GM23338 (cell line): ENCODE measurements at regions not wholly inside any gene's neighbourhood (a gene's known extent, or its start where the extent isn't known, plus 50 kb on each side); places are given as distances from the start of the nearest gene placed in this dataset.

Source experiments
- ATAC-seq: fragments of 200-7000 bp; cut with Tn5 transposase; 3 replicates; pipeline ENCODE4 v1.9.1; 2020
- DNase-seq: peaks from one replicate; pipeline ENCODE4 v3.0.0-alpha.2; 2015; ENCODE audit warnings: low spot score
- H2AFZ ChIP-seq: fragments of 200-600 bp; sonication (generic); 2 replicates; pipeline ENCODE4 v1.8.0; 2016; ENCODE audit warnings: antibody characterized with exemption, mild to moderate bottlenecking, moderate library complexity
- H3F3A ChIP-seq: fragments of 200-600 bp; sonication (generic); replicated peaks from 2 replicates; pipeline ENCODE4 v1.8.0; 2017; ENCODE audit warnings: antibody characterized with exemption, mixed run types, low read depth
- H3K27ac ChIP-seq: fragments of 200-600 bp; sonication (generic); 2 replicates; pipeline ENCODE4 v1.6.1; 2016; ENCODE audit warnings: low read depth
- H3K27me3 ChIP-seq: fragments of 200-600 bp; sonication (generic); 2 replicates; pipeline ENCODE4 v1.8.0; 2016; ENCODE audit warnings: mild to moderate bottlenecking, mixed run types, moderate library complexity; ENCODE audit not compliant: insufficient read depth
- H3K36me3 ChIP-seq: fragments of 200-600 bp; sonication (generic); 2 replicates; pipeline ENCODE4 v1.8.0; 2016; ENCODE audit warnings: mild to moderate bottlenecking; ENCODE audit not compliant: insufficient read depth
- H3K4me1 ChIP-seq: fragments of 200-600 bp; sonication (generic); 2 replicates; pipeline ENCODE4 v1.8.0; 2016; ENCODE audit warnings: mild to moderate bottlenecking, moderate library complexity; ENCODE audit not compliant: insufficient read depth
- H3K4me2 ChIP-seq: fragments of 200-600 bp; sonication (generic); 2 replicates; pipeline ENCODE4 v1.7.1; 2017; ENCODE audit warnings: mixed run types
- H3K4me3 ChIP-seq: fragments of 200-600 bp; sonication (generic); 2 replicates; pipeline ENCODE4 v1.6.1; 2016; ENCODE audit warnings: mixed run types
- H3K79me2 ChIP-seq: fragments of 200-600 bp; sonication (generic); replicated peaks from 2 replicates; pipeline ENCODE4 v1.8.0; 2017; ENCODE audit warnings: mild to moderate bottlenecking; ENCODE audit not compliant: insufficient read depth
- H3K9me2 ChIP-seq: fragments of 200-600 bp; sonication (generic); 2 replicates; pipeline ENCODE4 v1.8.0; 2017; ENCODE audit not compliant: insufficient read depth
- H4K20me1 ChIP-seq: fragments of 200-600 bp; sonication (generic); replicated peaks from 2 replicates; pipeline ENCODE4 v1.8.0; 2017; ENCODE audit warnings: mild to moderate bottlenecking; ENCODE audit not compliant: insufficient read depth
- H3K27ac Mint-ChIP-seq: 2 replicates; pipeline ENCODE4 v1.8.0; 2020; ENCODE audit warnings: inconsistent platforms, mild to moderate bottlenecking, moderate library complexity, mixed read lengths
- H3K27me3 Mint-ChIP-seq: 3 replicates; pipeline ENCODE4 v1.8.0; 2022; ENCODE audit warnings: low read depth, mild to moderate bottlenecking, moderate library complexity, mixed read lengths, inconsistent platforms; ENCODE audit not compliant: insufficient read depth, poor library complexity
- H3K36me3 Mint-ChIP-seq: 3 replicates; pipeline ENCODE4 v1.8.0; 2021; ENCODE audit warnings: low read depth, mild to moderate bottlenecking, inconsistent platforms, moderate library complexity, mixed read lengths
- H3K4me1 Mint-ChIP-seq: 3 replicates; pipeline ENCODE4 v1.8.0; 2020; ENCODE audit warnings: mild to moderate bottlenecking, inconsistent platforms, mixed read lengths
- H3K4me3 Mint-ChIP-seq: 3 replicates; pipeline ENCODE4 v1.8.0; 2021; ENCODE audit warnings: moderate library complexity, mild to moderate bottlenecking, inconsistent platforms, mixed read lengths
- H3K9me3 Mint-ChIP-seq: 3 replicates; pipeline ENCODE4 v1.8.0; 2020; ENCODE audit warnings: moderate library complexity, mild to moderate bottlenecking, inconsistent platforms, mixed read lengths
- CREB1 ChIP-seq: fragments of 250-450 bp; sonication (Bioruptor Pico); IDR thresholded peaks from 2 replicates; pipeline ENCODE4 v1.5.0; 2020; ENCODE audit warnings: low read depth, mild to moderate bottlenecking, moderate library complexity
- ETS1 ChIP-seq: IDR thresholded peaks from 2 replicates; pipeline ENCODE4 v1.6.1; 2016; ENCODE audit warnings: antibody characterized with exemption
- EZH2 ChIP-seq: fragments of 200-600 bp; sonication (generic); IDR thresholded peaks from one replicate; pipeline ENCODE4 v1.8.0; 2017; ENCODE audit warnings: antibody characterized with exemption, mild to moderate bottlenecking, low read depth; ENCODE audit not compliant: unreplicated experiment
- EZH2phosphoT487 ChIP-seq: fragments of 200-600 bp; sonication (generic); IDR thresholded peaks from one replicate; pipeline ENCODE4 v1.8.1; 2018; ENCODE audit warnings: antibody characterized with exemption; ENCODE audit not compliant: unreplicated experiment
- JUNB ChIP-seq: IDR thresholded peaks from one replicate; pipeline ENCODE4 v1.6.1; 2016; ENCODE audit warnings: antibody characterized with exemption; ENCODE audit not compliant: unreplicated experiment
- NANOG ChIP-seq: IDR thresholded peaks from 2 replicates; pipeline ENCODE4 v1.6.1; 2016; ENCODE audit warnings: antibody characterized with exemption, borderline replicate concordance
- POLR2AphosphoS5 ChIP-seq: IDR thresholded peaks from 2 replicates; pipeline ENCODE4 v1.6.1; 2016; ENCODE audit warnings: antibody characterized with exemption, low read depth
- REST ChIP-seq: IDR thresholded peaks from one replicate; pipeline ENCODE4 v1.6.1; 2018; ENCODE audit warnings: antibody characterized with exemption; ENCODE audit not compliant: unreplicated experiment
- STAT1 ChIP-seq: IDR thresholded peaks from one replicate; pipeline ENCODE4 v1.6.1; 2016; ENCODE audit warnings: antibody characterized with exemption; ENCODE audit not compliant: unreplicated experiment
- ZNF114 ChIP-seq: fragments of 250-450 bp; sonication (Bioruptor Pico); IDR thresholded peaks from 2 replicates; pipeline ENCODE4 v1.5.0; 2020; ENCODE audit warnings: mild to moderate bottlenecking, moderate library complexity
- ZNF331 ChIP-seq: fragments of 250-450 bp; sonication (Bioruptor Pico); IDR thresholded peaks from 2 replicates; pipeline ENCODE4 v1.5.0; 2020; ENCODE audit warnings: low read depth, mild to moderate bottlenecking, moderate library complexity
- TF ChIP-seq, protein P1 (sequence below): fragments of 250-450 bp; sonication (Bioruptor Pico); IDR thresholded peaks from 2 replicates; pipeline ENCODE4 v1.5.0; 2020; ENCODE audit warnings: mild to moderate bottlenecking, moderate library complexity
- TF ChIP-seq, protein P2 (sequence below), 2 experiments: fragments of 200-600 bp in 1 of 2; sonication (generic) in 1 of 2; conservative IDR thresholded peaks; 2 replicates each; pipeline versions ENCODE4 v1.5.1 to v1.6.1; 2016 to 2017; ENCODE audit warnings: antibody characterized with exemption in 2 of 2, low read depth in 2 of 2, mild to moderate bottlenecking in 2 of 2, moderate library complexity in 1 of 2

- no peak for ATAC-seq
Observed at GRCh38 chr4:71261001-71261400, 77.8 kb upstream of the SLC4A4 start.

More at GRCh38 chr4:71261001-71261400, 77.8 kb upstream of the SLC4A4 start:
- no peak overlapping the region for H3K27ac Mint-ChIP-seq
- Histone ChIP-seq H3K4me1 (peaks cover 20% of the 10 kb centered on the region; the same call in 1 of the 2 replicates), H3K9me2 (no peaks in the 10 kb centered on the region), H2AFZ (peak overlapping the region; percentile 63), H3K4me3 (no peak overlapping the region), H3K36me3 (no peaks in the 10 kb centered on the region), H4K20me1 (no peaks in the 10 kb centered on the region), H3K27me3 (no peaks in the 10 kb centered on the region), H3K4me2 (no peak overlapping the region), H3K79me2 (no peaks in the 10 kb centered on the region), H3F3A (no peaks in the 10 kb centered on the region), H3K27ac (0 out of 2 replicates have a peak overlapping the region, but pooled peaks have one; percentile 20)
- TF ChIP-seq REST, result no peak
- no peak for TF ChIP-seq JUNB
- no peak for TF ChIP-seq POLR2AphosphoS5
- no peak for TF ChIP-seq EZH2phosphoT487
- TF ChIP-seq, protein P1, sequence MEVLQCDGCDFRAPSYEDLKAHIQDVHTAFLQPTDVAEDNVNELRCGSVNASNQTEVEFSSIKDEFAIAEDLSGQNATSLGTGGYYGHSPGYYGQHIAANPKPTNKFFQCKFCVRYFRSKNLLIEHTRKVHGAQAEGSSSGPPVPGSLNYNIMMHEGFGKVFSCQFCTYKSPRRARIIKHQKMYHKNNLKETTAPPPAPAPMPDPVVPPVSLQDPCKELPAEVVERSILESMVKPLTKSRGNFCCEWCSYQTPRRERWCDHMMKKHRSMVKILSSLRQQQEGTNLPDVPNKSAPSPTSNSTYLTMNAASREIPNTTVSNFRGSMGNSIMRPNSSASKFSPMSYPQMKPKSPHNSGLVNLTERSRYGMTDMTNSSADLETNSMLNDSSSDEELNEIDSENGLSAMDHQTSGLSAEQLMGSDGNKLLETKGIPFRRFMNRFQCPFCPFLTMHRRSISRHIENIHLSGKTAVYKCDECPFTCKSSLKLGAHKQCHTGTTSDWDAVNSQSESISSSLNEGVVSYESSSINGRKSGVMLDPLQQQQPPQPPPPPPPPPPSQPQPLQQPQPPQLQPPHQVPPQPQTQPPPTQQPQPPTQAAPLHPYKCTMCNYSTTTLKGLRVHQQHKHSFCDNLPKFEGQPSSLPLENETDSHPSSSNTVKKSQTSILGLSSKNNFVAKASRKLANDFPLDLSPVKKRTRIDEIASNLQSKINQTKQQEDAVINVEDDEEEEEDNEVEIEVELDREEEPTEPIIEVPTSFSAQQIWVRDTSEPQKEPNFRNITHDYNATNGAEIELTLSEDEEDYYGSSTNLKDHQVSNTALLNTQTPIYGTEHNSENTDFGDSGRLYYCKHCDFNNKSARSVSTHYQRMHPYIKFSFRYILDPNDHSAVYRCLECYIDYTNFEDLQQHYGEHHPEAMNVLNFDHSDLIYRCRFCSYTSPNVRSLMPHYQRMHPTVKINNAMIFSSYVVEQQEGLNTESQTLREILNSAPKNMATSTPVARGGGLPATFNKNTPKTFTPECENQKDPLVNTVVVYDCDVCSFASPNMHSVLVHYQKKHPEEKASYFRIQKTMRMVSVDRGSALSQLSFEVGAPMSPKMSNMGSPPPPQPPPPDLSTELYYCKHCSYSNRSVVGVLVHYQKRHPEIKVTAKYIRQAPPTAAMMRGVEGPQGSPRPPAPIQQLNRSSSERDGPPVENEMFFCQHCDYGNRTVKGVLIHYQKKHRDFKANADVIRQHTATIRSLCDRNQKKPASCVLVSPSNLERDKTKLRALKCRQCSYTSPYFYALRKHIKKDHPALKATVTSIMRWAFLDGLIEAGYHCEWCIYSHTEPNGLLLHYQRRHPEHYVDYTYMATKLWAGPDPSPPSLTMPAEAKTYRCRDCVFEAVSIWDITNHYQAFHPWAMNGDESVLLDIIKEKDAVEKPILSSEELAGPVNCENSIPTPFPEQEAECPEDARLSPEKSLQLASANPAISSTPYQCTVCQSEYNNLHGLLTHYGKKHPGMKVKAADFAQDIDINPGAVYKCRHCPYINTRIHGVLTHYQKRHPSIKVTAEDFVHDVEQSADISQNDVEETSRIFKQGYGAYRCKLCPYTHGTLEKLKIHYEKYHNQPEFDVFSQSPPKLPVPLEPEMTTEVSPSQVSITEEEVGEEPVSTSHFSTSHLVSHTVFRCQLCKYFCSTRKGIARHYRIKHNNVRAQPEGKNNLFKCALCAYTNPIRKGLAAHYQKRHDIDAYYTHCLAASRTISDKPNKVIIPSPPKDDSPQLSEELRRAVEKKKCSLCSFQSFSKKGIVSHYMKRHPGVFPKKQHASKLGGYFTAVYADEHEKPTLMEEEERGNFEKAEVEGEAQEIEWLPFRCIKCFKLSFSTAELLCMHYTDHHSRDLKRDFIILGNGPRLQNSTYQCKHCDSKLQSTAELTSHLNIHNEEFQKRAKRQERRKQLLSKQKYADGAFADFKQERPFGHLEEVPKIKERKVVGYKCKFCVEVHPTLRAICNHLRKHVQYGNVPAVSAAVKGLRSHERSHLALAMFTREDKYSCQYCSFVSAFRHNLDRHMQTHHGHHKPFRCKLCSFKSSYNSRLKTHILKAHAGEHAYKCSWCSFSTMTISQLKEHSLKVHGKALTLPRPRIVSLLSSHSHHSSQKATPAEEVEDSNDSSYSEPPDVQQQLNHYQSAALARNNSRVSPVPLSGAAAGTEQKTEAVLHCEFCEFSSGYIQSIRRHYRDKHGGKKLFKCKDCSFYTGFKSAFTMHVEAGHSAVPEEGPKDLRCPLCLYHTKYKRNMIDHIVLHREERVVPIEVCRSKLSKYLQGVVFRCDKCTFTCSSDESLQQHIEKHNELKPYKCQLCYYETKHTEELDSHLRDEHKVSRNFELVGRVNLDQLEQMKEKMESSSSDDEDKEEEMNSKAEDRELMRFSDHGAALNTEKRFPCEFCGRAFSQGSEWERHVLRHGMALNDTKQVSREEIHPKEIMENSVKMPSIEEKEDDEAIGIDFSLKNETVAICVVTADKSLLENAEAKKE (CRISPR knock-in tag), result no peak
- no peak for TF ChIP-seq ZNF331
- TF ChIP-seq, protein P2, sequence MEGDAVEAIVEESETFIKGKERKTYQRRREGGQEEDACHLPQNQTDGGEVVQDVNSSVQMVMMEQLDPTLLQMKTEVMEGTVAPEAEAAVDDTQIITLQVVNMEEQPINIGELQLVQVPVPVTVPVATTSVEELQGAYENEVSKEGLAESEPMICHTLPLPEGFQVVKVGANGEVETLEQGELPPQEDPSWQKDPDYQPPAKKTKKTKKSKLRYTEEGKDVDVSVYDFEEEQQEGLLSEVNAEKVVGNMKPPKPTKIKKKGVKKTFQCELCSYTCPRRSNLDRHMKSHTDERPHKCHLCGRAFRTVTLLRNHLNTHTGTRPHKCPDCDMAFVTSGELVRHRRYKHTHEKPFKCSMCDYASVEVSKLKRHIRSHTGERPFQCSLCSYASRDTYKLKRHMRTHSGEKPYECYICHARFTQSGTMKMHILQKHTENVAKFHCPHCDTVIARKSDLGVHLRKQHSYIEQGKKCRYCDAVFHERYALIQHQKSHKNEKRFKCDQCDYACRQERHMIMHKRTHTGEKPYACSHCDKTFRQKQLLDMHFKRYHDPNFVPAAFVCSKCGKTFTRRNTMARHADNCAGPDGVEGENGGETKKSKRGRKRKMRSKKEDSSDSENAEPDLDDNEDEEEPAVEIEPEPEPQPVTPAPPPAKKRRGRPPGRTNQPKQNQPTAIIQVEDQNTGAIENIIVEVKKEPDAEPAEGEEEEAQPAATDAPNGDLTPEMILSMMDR (conservative IDR thresholded peaks at IDR 0.05; ENCODE audit: low read depth in 2 of 2), result no peak
- TF ChIP-seq ZNF114 (CRISPR knock-in tag), result no peak
- no peak for TF ChIP-seq EZH2
- TF ChIP-seq ETS1, result no peak
- no peak for TF ChIP-seq CREB1 (CRISPR knock-in tag)
- no peak for TF ChIP-seq STAT1
- no peak for TF ChIP-seq NANOG
- no peaks in the 10 kb centered on the region for H3K9me3 Mint-ChIP-seq
- no peaks in the 10 kb centered on the region for H3K27me3 Mint-ChIP-seq
- no peak overlapping the region for H3K4me3 Mint-ChIP-seq
- H3K4me1 Mint-ChIP-seq, result peaks cover 7% of the 10 kb centered on the region; the same call in 2 of the 3 replicates
- DNase-seq, result no peak
- H3K36me3 Mint-ChIP-seq, result no peaks in the 10 kb centered on the region
